Keratinocyte (primary cell): ENCODE measurements at regions not wholly inside any gene's neighbourhood (a gene's known extent, or its start where the extent isn't known, plus 50 kb on each side); places are given as distances from the start of the nearest gene placed in this dataset.

ENCODE experiments used
- DNase-seq: peaks from one replicate; pipeline ENCODE4 v3.0.0-alpha.2; 2011; ENCODE audit warnings: low read depth, missing footprints, low spot score
- FAIRE-seq: peaks from 2 replicates; lab custom pipeline; 2011; peaks lifted over from hg19 to GRCh38; lab: Jason Lieb, UNC
- H2AFZ ChIP-seq: 2 replicates; pipeline ENCODE4 v1.6.0; 2012; ENCODE audit warnings: low read length, control low read depth, inconsistent platforms; ENCODE audit not compliant: control insufficient read depth
- H3K27ac ChIP-seq: 2 replicates; pipeline ENCODE4 v1.5.1; 2011; ENCODE audit warnings: low read length; ENCODE audit not compliant: control insufficient read depth, insufficient read depth
- H3K27me3 ChIP-seq: 3 replicates; pipeline ENCODE4 v1.6.0; 2011; ENCODE audit warnings: low read length; ENCODE audit not compliant: control insufficient read depth, insufficient read depth; ENCODE audit errors: extremely low read depth
- H3K36me3 ChIP-seq, 2 experiments: 2 replicates in 1 of 2; 3 replicates in 1 of 2; pipeline ENCODE4 v1.5.1; 2011; ENCODE audit warnings: low read length in 2 of 2, mild to moderate bottlenecking in 1 of 2; ENCODE audit not compliant: control insufficient read depth in 2 of 2, insufficient read depth in 2 of 2; ENCODE audit errors: extremely low read depth in 1 of 2
- H3K4me1 ChIP-seq: 3 replicates; pipeline ENCODE4 v1.5.1; 2011; ENCODE audit warnings: low read length; ENCODE audit not compliant: control insufficient read depth, insufficient read depth; ENCODE audit errors: extremely low read depth
- H3K4me2 ChIP-seq: 3 replicates; pipeline ENCODE4 v1.6.0; 2011; ENCODE audit warnings: low read depth, low read length; ENCODE audit not compliant: control insufficient read depth, insufficient read depth; ENCODE audit errors: extremely low read depth
- H3K4me3 ChIP-seq, 3 experiments: fragments of 200-600 bp in 1 of 3; sonication (generic) in 1 of 3; 2 replicates in 2 of 3; 3 replicates in 1 of 3; pipeline ENCODE4 v1.5.1; 2011 to 2016; ENCODE audit warnings: low read length in 3 of 3, mild to moderate bottlenecking in 3 of 3, control low read depth in 2 of 3, inconsistent platforms in 1 of 3, low read depth in 1 of 3, mixed read lengths in 1 of 3, mixed run types in 1 of 3, moderate library complexity in 1 of 3; ENCODE audit not compliant: control insufficient read depth in 2 of 3, insufficient read depth in 2 of 3; ENCODE audit errors: extremely low read depth in 1 of 3
- H3K79me2 ChIP-seq: 2 replicates; pipeline ENCODE4 v1.6.0; 2012; ENCODE audit warnings: low read length; ENCODE audit not compliant: control insufficient read depth, insufficient read depth
- H3K9ac ChIP-seq: 3 replicates; pipeline ENCODE4 v1.6.0; 2011; ENCODE audit warnings: low read length; ENCODE audit not compliant: control insufficient read depth, insufficient read depth; ENCODE audit errors: extremely low read depth
- H3K9me1 ChIP-seq: 3 replicates; pipeline ENCODE4 v1.6.0; 2011; ENCODE audit warnings: low read length; ENCODE audit not compliant: control insufficient read depth, insufficient read depth; ENCODE audit errors: extremely low read depth
- H3K9me3 ChIP-seq: 2 replicates; pipeline ENCODE4 v1.5.1; 2012; ENCODE audit warnings: low read depth, low read length; ENCODE audit not compliant: control insufficient read depth
- H4K20me1 ChIP-seq: 3 replicates; pipeline ENCODE4 v1.6.0; 2011; ENCODE audit warnings: low read length; ENCODE audit not compliant: control insufficient read depth, insufficient read depth; ENCODE audit errors: extremely low read depth
- CTCF ChIP-seq, 3 experiments: IDR thresholded peaks in 1 of 3; conservative IDR thresholded peaks in 1 of 3; optimal IDR thresholded peaks in 1 of 3; 2 replicates in 2 of 3; 3 replicates in 1 of 3; pipeline versions ENCODE3 to v1.5.1; 2011; ENCODE audit warnings: low read length in 3 of 3, mild to moderate bottlenecking in 3 of 3, moderate library complexity in 2 of 3, control low read depth in 1 of 3, inconsistent platforms in 1 of 3; ENCODE audit not compliant: insufficient read depth in 2 of 3; ENCODE audit errors: extremely low read depth in 1 of 3
- EZH2 ChIP-seq: IDR thresholded peaks from one replicate; pipeline ENCODE4 v1.6.1; 2012; ENCODE audit warnings: inconsistent platforms, mild to moderate bottlenecking, low read length, moderate library complexity
- dilution Hi-C: fragments of 300-500 bp; cut with MboI; formaldehyde crosslinking; loops from one replicate; pipeline ENCODE4 v1.7.0; 2020; ENCODE audit warnings: low sequenced_read_pairs; ENCODE audit not compliant: extremely low pct_ligation_motif_present

- no peak for FAIRE-seq
These were observed 596.0 kb upstream of the GOT2 start for GRCh38 chr16:59330019-59330670.

GRCh38 chr16:59328961-59329360 lies 594.8 kb upstream of the GOT2 start:
- no peak overlapping the region for H3K9ac ChIP-seq
- no peaks in the 10 kb centered on the region for H4K20me1 ChIP-seq
- FAIRE-seq = no peak
- H3K79me2 ChIP-seq = no peaks in the 10 kb centered on the region
- no peak overlapping the region for H3K4me2 ChIP-seq
- H3K9me3 ChIP-seq = peaks cover 2% of the 10 kb centered on the region
- H3K36me3 ChIP-seq = no peaks in the 10 kb centered on the region
- no peak overlapping the region for H2AFZ ChIP-seq
- DNase-seq = no peak
- dilution Hi-C loops = no loop called here
- H3K27ac ChIP-seq = no peak overlapping the region
- H3K4me3 ChIP-seq = no peak overlapping the region
- H3K9me1 ChIP-seq = no peaks in the 10 kb centered on the region
- no peak for TF ChIP-seq EZH2
- no peak for TF ChIP-seq CTCF (optimal IDR thresholded peaks at IDR 0.05 in 1 of 3, IDR thresholded peaks at IDR 0.05 in 1 of 3, conservative IDR thresholded peaks at IDR 0.05 in 1 of 3; ENCODE audit: extremely low read depth in 1 of 3, insufficient read depth in 2 of 3, low read length in 3 of 3)
- no peaks in the 10 kb centered on the region for H3K4me1 ChIP-seq
- no peaks in the 10 kb centered on the region for H3K27me3 ChIP-seq

More at GRCh38 chr16:59330019-59330670, 596.0 kb upstream of the GOT2 start:
- dilution Hi-C loops = no loop called here
- no peak overlapping the region for H2AFZ ChIP-seq
- DNase-seq = no peak
- no peak overlapping the region for H3K9ac ChIP-seq
- H3K4me3 ChIP-seq = no peak overlapping the region
- H3K9me3 ChIP-seq = peaks cover 2% of the 10 kb centered on the region
- H3K4me2 ChIP-seq = no peak overlapping the region
- H3K79me2 ChIP-seq = no peaks in the 10 kb centered on the region
- no peak overlapping the region for H3K27ac ChIP-seq
- H3K4me1 ChIP-seq = no peaks in the 10 kb centered on the region
- H3K36me3 ChIP-seq = no peaks in the 10 kb centered on the region
- H3K9me1 ChIP-seq = no peaks in the 10 kb centered on the region
- TF ChIP-seq CTCF (optimal IDR thresholded peaks at IDR 0.05 in 1 of 3, IDR thresholded peaks at IDR 0.05 in 1 of 3, conservative IDR thresholded peaks at IDR 0.05 in 1 of 3; ENCODE audit: extremely low read depth in 1 of 3, insufficient read depth in 2 of 3, low read length in 3 of 3) = no peak
- H4K20me1 ChIP-seq = no peaks in the 10 kb centered on the region
- no peaks in the 10 kb centered on the region for H3K27me3 ChIP-seq
